ENCODE measurements at regions not wholly inside any gene's neighbourhood (a gene's known extent, or its start where the extent isn't known, plus 50 kb on each side); places are given as distances from the start of the nearest gene placed in this dataset.
"Not testable (repeated sequence)": the region's sequence is repeated elsewhere in the genome, so short reads cannot be mapped to it uniquely, and the experiment has no call there.

DNA sequence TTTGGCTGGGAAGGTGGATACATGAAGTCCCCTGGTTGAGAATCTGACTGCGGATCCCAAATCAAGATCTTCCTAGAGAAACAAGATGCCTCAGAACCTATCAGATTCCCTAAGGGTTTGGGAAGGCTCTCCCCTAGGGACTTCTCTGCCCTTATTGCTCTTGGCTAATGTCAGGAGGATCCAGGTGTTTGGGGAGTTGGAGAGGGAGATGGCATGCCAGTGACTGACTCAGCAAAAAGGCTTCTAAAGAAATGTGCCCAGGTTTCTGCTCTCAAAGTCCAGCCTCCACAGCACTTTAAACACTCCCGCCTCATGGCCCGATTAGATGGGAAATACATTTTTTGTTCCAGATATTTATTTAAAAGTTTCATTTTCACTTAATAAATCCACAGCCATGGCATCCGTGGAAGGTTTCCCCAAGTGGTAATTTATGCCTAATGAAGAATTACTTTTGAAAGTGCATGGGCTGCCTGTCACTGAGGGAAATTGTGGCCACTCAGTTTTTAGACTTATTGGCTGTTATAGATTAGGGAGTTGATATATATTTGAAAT, 156.4 kb downstream of the OSR1 start:
- DNase-seq (ENCODE audit: low read depth), result no peak

DNA sequence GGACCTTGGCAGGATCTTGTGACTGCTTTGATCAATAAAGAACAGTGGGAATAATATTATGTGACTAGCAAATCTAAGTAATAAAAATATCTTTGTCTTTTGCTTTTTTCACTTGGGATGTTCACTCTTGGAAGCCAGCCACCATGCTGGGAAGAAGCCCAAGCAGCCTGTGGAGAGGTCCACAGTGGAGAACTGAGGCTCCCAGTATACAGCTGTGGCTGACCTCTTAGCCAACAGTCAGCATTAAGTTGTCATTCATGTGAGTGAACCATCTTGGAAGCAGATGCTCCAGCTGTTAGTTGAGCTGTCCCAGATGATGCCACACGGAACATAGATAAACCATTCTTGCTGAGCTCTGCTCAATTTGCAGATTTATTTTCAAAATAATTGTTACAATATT, 160.0 kb downstream of the OSR1 start:
- DNase-seq (ENCODE audit: low read depth), result no peak

DNA sequence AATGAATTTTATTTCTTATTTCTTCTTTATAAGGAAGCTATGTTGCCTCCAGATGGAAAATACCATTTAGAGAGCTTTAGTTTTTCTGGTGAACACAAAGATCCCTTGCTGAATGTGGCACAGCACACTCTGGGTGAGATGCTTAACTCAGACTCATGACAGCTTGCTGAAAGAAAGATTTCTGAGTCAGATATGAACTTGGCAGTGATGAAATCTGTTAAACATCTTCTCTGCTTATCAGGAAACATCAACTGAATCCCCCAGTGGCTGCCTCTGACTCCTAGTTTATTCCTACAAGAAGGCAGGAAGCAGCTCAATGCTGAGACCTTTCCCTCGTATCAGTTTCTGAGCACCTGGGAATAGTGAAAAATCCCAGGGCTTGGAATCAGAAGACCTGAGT, 162.8 kb downstream of the OSR1 start:
- no peak for DNase-seq (ENCODE audit: low read depth)

DNA sequence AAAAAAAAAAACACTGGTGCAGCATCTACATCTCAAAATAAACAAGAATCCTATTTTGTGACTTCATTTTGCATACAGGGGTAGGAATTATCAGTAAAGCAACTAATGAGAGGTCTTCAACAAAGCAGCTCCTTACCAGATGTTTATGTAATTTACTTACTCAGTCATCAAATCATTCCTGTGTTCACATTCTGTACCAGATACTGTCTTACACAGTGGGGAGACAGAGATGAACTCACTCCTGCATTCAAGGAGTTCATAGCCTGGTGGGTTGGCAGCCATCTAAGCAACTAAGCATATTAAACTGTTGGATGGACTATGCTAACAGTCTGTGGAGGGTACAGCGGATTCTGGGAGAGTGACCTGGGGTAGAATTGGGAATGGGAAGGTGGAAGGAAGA, 169.0 kb downstream of the OSR1 start:
- DNase-seq (ENCODE audit: low read depth), result no peak

DNA sequence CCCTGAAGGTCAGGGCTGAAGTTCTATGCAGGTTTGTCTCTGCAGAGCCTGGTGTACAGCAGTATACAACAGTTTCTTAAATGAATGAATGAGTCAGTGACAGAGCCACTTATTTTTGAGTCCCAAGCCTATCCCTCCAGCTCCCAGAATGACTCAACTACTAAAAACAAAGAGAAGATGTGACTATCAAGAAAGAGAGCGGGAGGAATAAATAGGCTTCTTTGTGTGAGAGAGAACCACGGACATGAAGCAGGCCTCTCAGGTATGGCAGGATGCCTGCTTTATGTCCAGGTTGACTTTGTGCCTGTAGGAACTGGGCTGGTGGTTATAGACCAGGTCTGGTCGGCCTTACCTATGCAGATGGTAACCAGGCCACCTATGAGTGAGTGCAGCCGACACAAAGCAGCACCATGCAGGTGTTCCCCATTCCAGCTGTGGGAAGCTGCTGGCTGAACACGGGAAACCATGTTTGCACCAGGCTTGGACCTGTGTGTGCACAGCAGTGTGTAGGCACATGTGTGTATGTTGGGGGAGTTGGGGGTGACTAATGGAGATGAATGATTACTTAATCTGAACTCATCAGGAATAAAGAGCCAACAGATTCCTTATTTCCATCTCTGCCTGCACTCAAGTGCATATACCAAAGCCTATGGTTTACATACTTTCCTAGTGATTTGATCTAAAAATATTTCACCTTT, 171.0 kb downstream of the OSR1 start:
- DNase-seq (ENCODE audit: low read depth), result no peak

DNA sequence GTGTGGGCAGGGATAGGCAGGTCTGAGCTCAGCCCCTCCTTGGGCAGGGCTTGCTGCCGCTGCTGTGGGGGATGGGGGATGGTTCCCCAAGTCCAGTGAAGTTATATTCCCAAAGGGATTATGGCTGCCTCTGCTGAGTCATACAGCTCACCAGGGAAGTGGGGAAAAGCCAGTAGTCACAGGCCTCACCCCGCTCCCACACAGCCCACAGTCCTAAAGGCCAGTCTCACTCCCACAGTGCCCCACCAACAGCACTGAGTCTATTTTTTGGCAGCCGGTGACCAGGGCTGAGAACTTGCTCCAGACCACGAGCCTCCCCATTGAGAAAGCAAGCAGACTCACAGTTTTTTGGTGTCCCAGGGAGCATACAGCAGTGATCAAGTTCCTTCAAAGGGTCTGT, 173.3 kb downstream of the OSR1 start:
- DNase-seq (ENCODE audit: low read depth), result no peak

DNA sequence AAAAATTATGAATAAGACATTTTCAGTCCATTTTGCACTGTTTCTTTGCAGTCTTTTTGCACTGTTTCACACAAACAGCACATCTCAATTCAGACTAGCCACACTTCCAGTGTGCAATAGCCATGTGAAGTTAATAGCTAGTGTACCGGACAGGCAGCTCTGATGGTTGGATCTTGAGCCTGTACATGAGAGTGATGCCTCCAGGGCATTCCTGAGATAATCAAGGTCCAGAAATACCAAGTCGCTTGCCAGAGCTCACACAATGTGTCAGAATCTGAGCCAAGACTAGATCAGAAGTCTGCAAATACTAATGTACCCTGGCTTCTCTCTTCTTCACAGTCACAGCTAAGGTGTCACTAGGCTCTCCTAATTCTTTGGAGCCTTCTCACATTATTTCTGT, 180.2 kb downstream of the OSR1 start:
- no peak for DNase-seq (ENCODE audit: low read depth)

DNA sequence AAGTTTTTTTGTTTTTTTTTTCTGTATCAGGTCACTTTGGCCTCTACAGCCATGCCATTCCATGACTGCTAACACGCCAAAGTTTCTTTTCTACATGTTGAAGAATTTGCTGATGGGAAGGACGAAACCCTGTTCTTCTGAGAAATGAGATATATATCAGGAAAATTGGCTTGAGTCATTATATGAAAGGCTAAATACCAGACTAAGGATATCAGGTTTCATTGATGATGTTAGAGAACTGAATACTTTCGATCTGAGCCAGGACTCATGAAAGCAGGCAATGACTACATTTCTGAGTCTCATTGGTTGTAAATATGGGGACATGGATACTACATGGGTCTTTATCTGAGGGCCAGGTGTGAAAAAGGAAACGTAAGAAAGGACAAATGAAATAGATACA, 181.4 kb downstream of the OSR1 start:
- no peak for DNase-seq (ENCODE audit: low read depth)

DNA sequence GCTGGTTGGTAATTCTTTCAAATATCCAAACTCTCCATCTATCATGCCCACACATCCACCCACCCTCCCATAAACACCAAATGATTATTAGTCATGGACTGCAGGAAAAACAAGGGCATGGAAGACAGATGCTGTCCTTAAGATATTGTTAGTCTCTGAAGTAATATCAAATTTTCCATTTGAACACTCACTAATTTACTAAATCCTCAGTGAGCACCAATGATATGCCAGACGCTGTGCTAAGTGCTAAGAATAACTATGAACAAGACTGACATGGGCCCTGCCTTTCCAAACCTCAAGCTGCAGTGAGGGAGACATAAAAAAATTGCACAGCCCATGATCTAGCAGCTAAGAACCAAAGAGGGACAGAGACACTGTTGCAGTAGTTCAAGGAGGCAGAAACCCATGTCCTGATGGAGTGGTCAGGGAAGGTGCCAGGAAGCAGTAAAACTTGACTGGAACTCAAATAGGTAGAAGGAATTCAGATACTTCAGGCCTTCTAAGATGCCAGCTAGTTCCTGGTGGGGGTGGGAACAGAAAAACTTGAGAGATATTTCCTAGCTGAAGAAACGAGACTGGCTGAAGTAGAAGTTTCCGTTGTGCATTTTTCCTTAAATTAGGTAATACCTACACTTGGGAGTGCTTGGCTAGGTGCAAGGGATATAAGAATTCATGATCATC, 182.1 kb downstream of the OSR1 start:
- DNase-seq (ENCODE audit: low read depth), result no peak

DNA sequence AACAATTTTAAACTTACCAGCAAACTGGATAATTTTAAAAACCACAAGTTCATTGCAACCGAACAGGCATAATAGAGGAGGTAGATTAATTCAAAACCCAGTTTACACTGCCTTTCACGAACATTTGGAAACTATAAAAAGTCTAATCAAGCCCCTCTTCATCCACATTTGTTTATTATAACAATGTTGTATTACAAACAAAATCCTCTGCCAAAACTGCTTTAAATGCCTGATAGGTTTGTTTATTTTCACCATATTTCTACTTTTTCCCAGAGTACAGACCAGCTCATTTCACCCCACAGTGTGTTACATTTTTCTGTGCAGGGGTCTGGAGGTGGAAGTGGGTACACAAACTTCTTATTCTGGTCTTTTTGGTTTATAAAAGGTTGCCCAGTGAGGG, 184.2 kb downstream of the OSR1 start:
- DNase-seq (ENCODE audit: low read depth), result no peak

DNA sequence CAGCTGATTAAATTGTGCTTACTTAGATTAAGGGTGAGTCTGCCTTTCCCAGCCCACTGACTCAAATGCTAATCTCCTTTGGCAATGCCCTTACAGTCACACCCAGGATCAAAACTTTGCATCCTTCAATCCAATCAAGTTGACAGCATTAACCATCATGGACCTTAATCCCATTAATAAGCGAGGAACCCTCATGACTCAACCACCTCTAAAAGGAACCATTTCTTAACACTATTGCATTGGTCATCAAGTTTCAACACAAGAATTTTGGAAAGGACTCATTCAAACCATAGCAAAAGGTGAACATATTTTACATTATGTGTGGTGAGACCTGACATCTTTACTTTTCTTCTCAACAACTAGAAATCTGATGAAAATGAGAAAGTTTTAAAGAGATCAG, 187.0 kb downstream of the OSR1 start:
- DNase-seq (ENCODE audit: low read depth), result no peak

DNA sequence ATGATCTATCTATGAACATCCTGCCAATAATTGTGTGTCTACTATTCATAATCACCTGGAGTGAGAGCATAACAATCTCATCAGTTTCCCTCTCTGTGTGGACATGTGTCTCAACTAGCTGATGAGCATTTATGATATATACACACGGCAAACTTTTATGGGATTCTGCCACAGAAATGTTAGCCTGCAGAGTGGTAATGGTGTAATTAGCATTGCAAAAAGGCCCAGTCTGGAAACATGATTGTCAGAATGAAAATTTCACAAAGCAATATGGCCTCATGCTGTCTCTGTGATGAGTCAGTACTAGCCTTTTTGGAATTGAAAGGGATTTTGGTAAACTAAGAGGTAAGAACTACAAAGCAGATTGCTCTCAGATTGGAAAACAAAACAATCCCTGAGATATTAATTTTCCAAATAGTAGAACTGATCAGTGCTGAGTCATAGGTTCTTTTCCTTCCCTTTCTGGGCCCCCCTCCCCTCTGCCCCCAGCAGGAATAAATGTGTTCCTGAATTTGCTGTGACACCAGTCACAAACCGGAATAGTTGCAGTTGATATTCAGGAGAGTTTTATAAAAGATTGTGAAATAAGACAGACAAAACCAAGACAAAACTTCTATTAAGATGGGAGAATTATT, 189.2 kb downstream of the OSR1 start:
- no peak for DNase-seq (ENCODE audit: low read depth)

DNA sequence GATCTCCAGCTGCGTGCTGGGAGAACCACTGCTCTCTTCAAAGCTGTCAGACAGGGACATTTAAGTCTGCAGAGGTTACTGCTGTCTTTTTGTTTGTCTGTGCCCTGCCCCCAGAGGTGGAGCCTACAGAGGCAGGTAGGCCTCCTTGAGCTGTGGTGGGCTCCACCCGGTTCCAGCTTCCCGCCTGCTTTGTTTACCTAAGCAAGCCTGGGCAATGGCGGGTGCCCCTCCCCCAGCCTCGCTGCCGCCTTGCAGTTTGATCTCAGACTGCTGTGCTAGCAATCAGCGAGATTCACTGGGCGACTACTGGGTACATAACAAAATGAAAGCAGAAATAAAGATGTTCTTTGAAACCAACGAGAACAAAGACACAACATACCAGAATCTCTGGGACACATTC, 194.3 kb downstream of the OSR1 start:
- not testable (repeated sequence) for DNase-seq (ENCODE audit: low read depth)

DNA sequence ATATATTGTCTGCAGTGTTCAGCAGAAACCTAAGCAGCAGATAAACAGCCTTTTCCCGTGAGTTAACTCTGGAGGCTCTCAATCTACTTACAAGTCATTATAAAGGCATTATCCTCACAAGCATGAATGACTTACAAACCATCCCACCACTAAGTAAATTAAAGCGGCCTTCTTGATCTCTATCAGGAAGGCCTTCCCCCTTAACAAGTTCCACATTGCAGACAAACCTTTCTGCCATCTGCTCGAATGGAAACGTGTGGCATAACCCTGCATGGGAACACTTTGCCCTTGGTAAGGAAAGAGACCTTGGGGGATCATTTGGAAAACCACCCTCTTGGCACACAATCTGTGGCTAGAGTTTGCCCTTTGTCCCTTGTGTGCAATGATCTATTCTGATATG, 199.5 kb downstream of the OSR1 start:
- no peak for DNase-seq (ENCODE audit: low read depth)

DNA sequence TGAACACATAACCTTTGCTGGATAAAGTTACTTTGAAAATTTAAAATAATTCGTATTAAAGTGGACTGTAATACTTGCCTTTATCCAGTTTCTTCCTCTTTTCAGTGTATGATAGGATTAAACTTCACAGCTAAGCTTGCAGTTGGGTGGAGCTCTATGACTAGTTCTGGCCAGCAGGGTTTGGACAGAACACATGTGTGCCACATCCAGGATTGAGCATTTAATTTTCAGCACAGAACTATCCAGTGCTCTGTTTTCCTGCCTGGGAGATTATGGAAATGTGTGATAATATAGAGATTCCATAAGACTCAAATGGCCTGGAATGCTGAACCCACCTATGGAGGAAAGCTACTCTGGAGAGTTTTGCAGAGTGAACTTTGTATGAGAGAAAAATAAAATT, 200.2 kb downstream of the OSR1 start:
- DNase-seq (ENCODE audit: low read depth), result no peak

DNA sequence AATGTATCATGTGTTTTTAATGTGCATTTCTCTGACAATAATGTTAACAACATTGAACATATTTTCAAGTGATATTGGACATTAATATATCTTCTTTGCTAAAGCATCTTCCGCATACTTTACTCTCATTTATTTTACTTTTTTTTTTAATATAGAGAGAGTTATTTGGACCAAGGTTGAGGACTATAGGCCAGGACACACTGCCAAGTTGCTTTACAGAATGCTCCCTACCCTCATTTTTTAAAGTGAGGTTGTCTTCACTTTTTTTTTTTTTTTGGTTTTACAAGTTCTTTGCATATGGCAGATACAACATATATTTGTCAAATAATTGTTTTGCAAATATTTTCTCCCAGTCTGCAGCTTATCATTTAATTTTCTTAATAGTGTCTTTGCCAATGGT, 201.8 kb downstream of the OSR1 start:
- no peak for DNase-seq (ENCODE audit: low read depth)

DNA sequence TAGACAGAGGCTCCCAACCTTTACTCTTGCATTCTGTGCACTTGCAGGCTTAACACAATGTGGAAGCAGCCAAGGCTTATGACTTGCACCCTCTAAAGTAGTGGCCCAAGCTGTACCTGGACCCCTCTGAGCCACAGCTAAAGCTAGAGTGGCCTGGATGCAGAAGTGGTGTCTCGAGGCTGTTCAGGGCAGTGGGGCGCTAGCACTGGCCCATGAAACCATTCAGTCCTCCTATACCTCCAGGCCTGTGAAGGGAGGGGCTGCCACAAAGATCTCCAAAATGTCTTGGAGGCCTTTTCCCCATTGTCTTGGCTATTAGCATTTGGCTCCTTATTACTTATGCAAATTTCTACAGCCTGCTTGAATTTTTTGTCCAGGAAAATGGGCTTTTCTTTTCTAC, 207.7 kb downstream of the OSR1 start:
- no peak for DNase-seq (ENCODE audit: low read depth)

DNA sequence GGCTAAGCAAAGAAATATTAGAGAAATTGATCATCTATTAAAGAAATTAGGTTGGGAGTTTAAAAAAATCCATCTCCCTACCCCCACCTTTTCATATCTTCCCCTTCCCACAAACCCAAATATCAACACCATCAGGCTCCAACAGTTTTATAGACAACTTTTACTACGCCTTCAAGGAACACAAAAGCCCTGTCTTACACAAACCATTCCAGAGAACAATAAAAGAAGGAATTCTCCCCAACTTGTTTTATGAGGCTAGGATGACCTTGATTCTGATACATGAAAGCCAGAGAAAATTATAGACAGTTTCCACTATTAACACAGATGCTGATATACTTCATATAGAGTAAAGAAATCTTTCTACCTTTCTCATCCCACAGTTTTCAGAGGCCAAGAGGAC, 211.6 kb downstream of the OSR1 start:
- DNase-seq (ENCODE audit: low read depth), result no peak

DNA sequence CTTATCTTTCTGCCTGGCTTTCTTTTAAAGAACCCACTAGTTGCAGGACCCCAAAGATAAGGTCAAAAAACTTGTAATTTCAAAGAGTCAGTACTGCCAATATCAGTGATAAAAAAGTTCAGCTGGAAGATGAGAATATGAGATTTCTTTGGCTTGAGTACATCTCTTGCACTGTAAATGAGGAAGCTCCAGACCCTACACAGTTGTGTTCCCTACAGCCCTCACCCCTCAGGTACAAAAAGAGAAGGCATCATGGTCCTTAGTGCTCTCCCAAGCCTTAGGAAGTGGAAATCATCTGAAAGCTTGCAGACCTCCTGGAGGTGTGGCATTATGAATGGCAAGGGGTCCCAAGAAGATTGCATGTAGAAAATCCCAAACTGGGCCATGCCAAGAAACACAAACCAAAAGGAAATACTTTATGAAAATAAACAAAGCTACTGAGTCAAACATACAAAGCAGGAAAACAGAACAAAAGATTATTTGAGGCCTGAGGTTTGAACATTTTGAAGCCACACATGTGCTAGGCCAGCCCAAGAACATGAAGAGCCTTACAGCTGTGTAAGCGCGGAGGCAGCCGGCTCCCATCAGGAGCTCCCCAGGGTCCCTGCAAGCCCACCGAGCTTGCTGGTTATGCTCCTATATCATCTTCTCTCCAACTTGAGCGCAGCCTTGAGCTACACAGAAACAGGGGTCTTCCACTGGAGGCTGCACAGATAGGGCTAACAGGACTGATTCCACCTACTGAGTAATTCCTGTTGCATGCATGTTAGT, 217.0 kb downstream of the OSR1 start:
- no peak for DNase-seq (ENCODE audit: low read depth)

DNA sequence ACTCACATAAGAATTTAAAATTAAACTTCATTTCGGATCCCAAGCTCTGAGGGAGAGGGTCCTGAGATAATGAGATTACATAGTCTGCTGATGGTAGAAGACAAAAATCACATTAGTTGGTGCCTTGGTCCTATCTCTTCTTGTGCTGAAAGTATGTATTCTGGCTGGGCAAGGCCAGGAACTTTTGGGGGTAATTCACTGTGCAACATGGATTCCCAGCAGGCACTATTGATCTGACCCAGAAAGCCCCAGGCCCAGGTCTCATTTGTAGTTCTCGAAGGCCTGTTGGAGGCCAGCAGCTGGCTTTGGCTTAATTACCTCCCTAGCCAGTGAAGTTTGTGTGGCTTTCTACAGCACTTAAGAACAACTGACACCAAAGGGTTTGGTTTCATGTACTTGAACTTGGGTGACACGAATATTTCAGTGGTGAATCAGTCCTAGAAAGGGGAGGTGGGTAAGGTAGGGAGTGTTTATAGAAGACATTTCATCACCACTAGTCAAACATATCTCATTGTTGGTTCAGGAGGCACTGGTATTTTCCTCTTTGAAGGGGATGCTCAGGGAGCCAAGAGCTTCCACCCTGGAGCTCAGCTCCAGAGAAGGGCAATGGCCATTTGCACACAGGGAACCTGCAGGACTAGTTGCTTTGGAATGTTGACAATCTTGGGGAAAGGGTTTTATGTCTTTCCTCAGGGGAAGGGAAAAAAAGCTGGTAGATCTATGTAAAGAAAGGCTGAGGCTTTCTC, 217.8 kb downstream of the OSR1 start:
- DNase-seq (ENCODE audit: low read depth), result no peak

DNA sequence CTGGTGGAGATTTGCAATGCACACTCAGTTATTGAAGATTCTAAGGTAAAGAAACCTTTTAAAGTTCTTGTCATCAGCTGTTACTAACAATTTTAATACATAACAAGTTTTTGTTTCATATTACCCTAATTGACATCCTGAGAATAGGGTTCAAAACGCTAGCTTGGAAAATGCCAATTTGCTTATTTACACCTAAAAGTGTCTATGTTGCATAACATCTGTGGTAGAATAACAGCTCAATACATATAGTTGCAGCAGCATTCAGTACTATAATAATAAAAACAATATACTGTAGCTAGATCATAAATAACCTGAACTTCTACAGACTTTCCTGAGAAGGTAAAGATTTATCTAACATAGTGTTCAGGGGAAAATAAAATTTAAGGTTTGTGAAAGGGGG, 219.0 kb downstream of the OSR1 start:
- no peak for DNase-seq (ENCODE audit: low read depth)

DNA sequence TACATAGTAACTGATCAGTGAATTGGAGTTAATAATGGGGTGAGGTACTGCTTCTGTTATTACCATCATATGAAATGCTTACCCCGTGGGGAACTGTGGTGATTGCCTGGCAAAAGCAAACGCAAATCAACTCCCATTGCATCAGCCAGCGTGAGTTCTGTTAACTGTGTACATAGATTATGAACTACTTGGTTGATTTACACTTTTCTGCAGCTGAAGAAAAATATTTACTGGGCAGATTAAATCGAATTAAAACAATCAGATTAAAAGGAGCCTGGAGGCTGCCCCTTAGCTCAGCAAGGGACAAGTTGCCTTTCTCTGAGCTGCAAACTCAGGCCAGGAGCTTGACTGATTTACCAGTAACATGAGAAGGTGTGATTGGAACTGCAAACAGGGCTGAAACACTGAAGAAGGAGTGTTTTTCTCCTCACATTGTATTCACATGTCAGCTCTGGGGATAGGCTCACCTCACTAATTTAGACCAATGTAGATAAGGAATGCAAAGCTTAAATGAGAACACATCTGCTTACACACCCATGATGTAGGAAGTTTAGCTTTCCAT, 220.1 kb downstream of the OSR1 start:
- DNase-seq (ENCODE audit: low read depth), result no peak
